CD4-positive, alpha-beta memory T cell (primary cell): ENCODE measurements at regions not wholly inside any gene's neighbourhood (a gene's known extent, or its start where the extent isn't known, plus 50 kb on each side); places are given as distances from the start of the nearest gene placed in this dataset.

ENCODE experiments used
- CTCF ChIA-PET: fragments of 350-600 bp; sonication (Branson Sonifier 250); formaldehyde crosslinking; loops from one replicate; lab custom pipeline; 2021; ENCODE audit warnings: inconsistent platforms; ENCODE audit not compliant: partially characterized antibody; lab: Charles Lee
- POLR2A ChIA-PET: fragments of 350-600 bp; sonication (Branson Sonifier 250); formaldehyde crosslinking; loops from one replicate; lab custom pipeline; 2021; ENCODE audit not compliant: partially characterized antibody; lab: Charles Lee
- DNase-seq, 5 donors: peaks; one replicate each; pipeline versions ENCODE4 v3.0.0 to v3.0.0-alpha.2; 2020 to 2022; ENCODE audit warnings: mixed read lengths in 1 of 5
- H3K27ac ChIP-seq: one replicate; pipeline ENCODE4 v1.7.0; 2013; ENCODE audit warnings: low read depth, low read length
- H3K27me3 ChIP-seq: 2 replicates; pipeline ENCODE4 v1.7.0; 2013; ENCODE audit warnings: mild to moderate bottlenecking, low read length, moderate library complexity; ENCODE audit not compliant: insufficient read depth
- H3K36me3 ChIP-seq: 2 replicates; pipeline ENCODE4 v1.7.0; 2013; ENCODE audit warnings: mild to moderate bottlenecking, low read length, moderate library complexity; ENCODE audit not compliant: insufficient read depth
- H3K4me1 ChIP-seq: 2 replicates; pipeline ENCODE4 v1.7.0; 2013; ENCODE audit warnings: mild to moderate bottlenecking, low read length, moderate library complexity; ENCODE audit not compliant: insufficient read depth
- H3K4me3 ChIP-seq, 2 donors: one replicate each; pipeline ENCODE4 v1.7.0; 2013; ENCODE audit warnings: low read length in 2 of 2, mild to moderate bottlenecking in 1 of 2
- H3K9me3 ChIP-seq, 2 donors: one replicate each; pipeline ENCODE4 v1.7.0; 2013; ENCODE audit warnings: low read length in 2 of 2, control low read depth in 1 of 2; ENCODE audit not compliant: control insufficient read depth in 1 of 2
- H3K27ac Mint-ChIP-seq, 7 donors: one replicate each; pipeline ENCODE4 v1.8.0; 2020 to 2021; ENCODE audit warnings: mixed read lengths in 7 of 7, mild to moderate bottlenecking in 6 of 7, inconsistent platforms in 3 of 7, moderate library complexity in 3 of 7
- H3K27me3 Mint-ChIP-seq, 2 donors: one replicate each; pipeline ENCODE4 v1.8.0; 2020 to 2021; ENCODE audit warnings: mixed read lengths in 2 of 2
- H3K36me3 Mint-ChIP-seq, 2 donors: one replicate each; pipeline ENCODE4 v1.8.0; 2020 to 2021; ENCODE audit warnings: mixed read lengths in 2 of 2, inconsistent platforms in 1 of 2, mild to moderate bottlenecking in 1 of 2
- H3K4me1 Mint-ChIP-seq, 4 donors: one replicate each; pipeline ENCODE4 v1.8.0; 2020 to 2021; ENCODE audit warnings: mixed read lengths in 4 of 4, mild to moderate bottlenecking in 1 of 4
- H3K4me3 Mint-ChIP-seq, 8 donors: one replicate each; pipeline ENCODE4 v1.8.0; 2020 to 2021; ENCODE audit warnings: mixed read lengths in 8 of 8, mild to moderate bottlenecking in 7 of 8, moderate library complexity in 6 of 8, inconsistent platforms in 3 of 8
- H3K9me3 Mint-ChIP-seq, 8 donors: one replicate each; pipeline ENCODE4 v1.8.0; 2020 to 2021; ENCODE audit warnings: mixed read lengths in 8 of 8, mild to moderate bottlenecking in 5 of 8, inconsistent platforms in 3 of 8, moderate library complexity in 1 of 8
- intact Hi-C: fragments of 100-400 bp; cut with micrococcal nuclease; formaldehyde crosslinking; loops from one replicate; pipeline ENCODE4 v1.15.1; 2023

GRCh38 chr16:72620853-72621252, 427.1 kb downstream of the ZFHX3 start:
- CTCF ChIA-PET, result no interaction called here
- no peak overlapping the region for H3K27ac Mint-ChIP-seq

DNA sequence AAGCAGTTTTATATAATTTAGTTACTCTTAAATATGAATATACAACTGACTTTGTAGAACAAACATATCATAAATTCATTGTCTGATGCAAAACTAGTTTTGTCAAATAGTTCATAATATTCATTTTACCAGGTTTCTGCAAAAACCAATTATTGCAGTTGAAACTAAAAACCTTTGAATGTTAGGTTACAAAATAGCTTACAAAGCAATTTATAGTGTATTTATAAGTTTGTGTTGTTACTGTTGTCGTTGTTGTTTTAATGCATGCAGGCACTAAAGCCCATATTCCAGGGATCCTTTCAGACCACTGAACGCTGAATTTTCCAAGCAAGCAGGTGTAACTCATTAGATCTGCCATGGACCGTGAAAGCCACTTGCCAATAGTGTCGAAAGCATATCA, 427.6 kb downstream of the ZFHX3 start:
- POLR2A ChIA-PET, result no interaction called here
- Mint-ChIP-seq H3K27me3 (no peaks in the 10 kb centered on the region), H3K4me3 (no peak overlapping the region), H3K27ac (no peak overlapping the region), H3K4me1 (no peaks in the 10 kb centered on the region), H3K36me3 (no peaks in the 10 kb centered on the region), H3K9me3 (peaks cover 0 to 6% (median 0%) of the 10 kb centered on the region in 8 donors)
- Histone ChIP-seq H3K27me3 (no peaks in the 10 kb centered on the region), H3K36me3 (no peaks in the 10 kb centered on the region), H3K4me1 (no peaks in the 10 kb centered on the region), H3K9me3 (no peaks in the 10 kb centered on the region), H3K27ac (no peak overlapping the region), H3K4me3 (no peak overlapping the region)
- CTCF ChIA-PET, result no interaction called here
- intact Hi-C loops, result no loop called here
- DNase-seq, result no peak

More at GRCh38 chr16:72620853-72621252, 427.1 kb downstream of the ZFHX3 start:
- no peak overlapping the region for H3K27ac ChIP-seq
- no peaks in the 10 kb centered on the region for H3K4me1 ChIP-seq
- no peaks in the 10 kb centered on the region for H3K36me3 ChIP-seq
- H3K9me3 Mint-ChIP-seq, result peaks cover 0 to 6% (median 1%) of the 10 kb centered on the region in 8 donors
- intact Hi-C loops, result no loop called here
- no peak overlapping the region for H3K4me3 Mint-ChIP-seq
- no peaks in the 10 kb centered on the region for H3K27me3 ChIP-seq
- DNase-seq, result no peak
- no peaks in the 10 kb centered on the region for H3K9me3 ChIP-seq
- no peaks in the 10 kb centered on the region for H3K36me3 Mint-ChIP-seq
- H3K27me3 Mint-ChIP-seq, result no peaks in the 10 kb centered on the region
- H3K4me3 ChIP-seq, result no peak overlapping the region
- POLR2A ChIA-PET, result no interaction called here
- H3K4me1 Mint-ChIP-seq, result no peaks in the 10 kb centered on the region

DNA sequence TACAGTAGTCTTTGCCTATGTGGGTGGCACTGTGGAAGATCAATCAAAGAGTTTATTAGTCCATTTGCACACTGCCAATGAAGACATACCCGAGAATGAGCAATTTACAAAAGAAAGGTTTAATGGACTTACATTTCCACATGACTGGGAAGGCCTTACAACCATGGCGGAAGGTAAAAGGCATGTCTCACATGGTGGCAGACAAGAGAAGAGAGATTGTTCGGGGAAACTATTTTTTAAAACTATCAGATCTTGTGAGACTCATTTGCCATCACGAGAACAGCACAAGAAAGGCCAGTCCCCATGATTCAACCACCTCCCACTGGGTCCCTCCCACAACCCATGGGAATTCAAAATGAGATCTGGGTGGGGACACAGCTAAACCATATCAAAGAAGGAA, 432.1 kb downstream of the ZFHX3 start:
- no peaks in the 10 kb centered on the region for H3K27me3 Mint-ChIP-seq
- no peaks in the 10 kb centered on the region for H3K27me3 ChIP-seq
- H3K36me3 ChIP-seq, result no peaks in the 10 kb centered on the region
- peaks cover 0 to 5% (median 0%) of the 10 kb centered on the region in 8 donors for H3K9me3 Mint-ChIP-seq
- no peak overlapping the region for H3K27ac Mint-ChIP-seq
- no peak for DNase-seq
- intact Hi-C loops, result no loop called here
- CTCF ChIA-PET, result interaction anchor here (1.2 kb wide), 1 partner anchor 217 kb away, joined by 3 read pairs; no protein-coding TSS in a partner anchor
- no peaks in the 10 kb centered on the region for H3K36me3 Mint-ChIP-seq
- no peaks in the 10 kb centered on the region for H3K4me1 ChIP-seq
- H3K9me3 ChIP-seq, result no peaks in the 10 kb centered on the region
- no peaks in the 10 kb centered on the region for H3K4me1 Mint-ChIP-seq
- H3K4me3 Mint-ChIP-seq, result no peak overlapping the region
- H3K27ac ChIP-seq, result no peak overlapping the region
- H3K4me3 ChIP-seq, result no peak overlapping the region
- POLR2A ChIA-PET, result no interaction called here

DNA sequence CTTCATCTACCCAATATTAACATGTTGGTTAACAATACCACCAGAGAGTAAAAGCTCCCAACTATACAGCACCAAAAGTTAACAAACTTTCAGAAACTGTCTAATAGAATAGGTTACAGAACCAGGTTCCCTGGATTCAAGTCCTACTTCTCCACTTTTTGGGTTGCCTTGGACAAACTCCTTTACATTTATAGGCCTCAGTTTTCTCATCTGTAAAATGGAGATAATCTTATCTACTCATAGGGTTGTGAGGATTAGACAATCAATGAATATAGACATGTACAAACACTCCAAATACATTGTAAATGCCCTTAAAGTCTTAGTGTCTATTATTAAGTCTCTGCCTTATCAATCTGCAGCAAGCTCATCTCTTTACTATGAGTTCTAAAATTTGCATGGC, 435.2 kb downstream of the ZFHX3 start:
- Histone ChIP-seq H3K4me1 (no peaks in the 10 kb centered on the region), H3K27me3 (no peaks in the 10 kb centered on the region), H3K36me3 (no peaks in the 10 kb centered on the region), H3K27ac (no peak overlapping the region), H3K9me3 (no peaks in the 10 kb centered on the region), H3K4me3 (no peak overlapping the region)
- Mint-ChIP-seq H3K36me3 (no peaks in the 10 kb centered on the region), H3K9me3 (peaks cover 0 to 3% (median 0%) of the 10 kb centered on the region in 8 donors), H3K4me1 (no peaks in the 10 kb centered on the region), H3K27ac (no peak overlapping the region), H3K27me3 (no peaks in the 10 kb centered on the region), H3K4me3 (no peak overlapping the region)
- CTCF ChIA-PET, result interaction anchor here (0.6 kb wide), 1 partner anchor 1665 kb away, joined by 3 read pairs; no protein-coding TSS in a partner anchor
- DNase-seq, result no peak
- POLR2A ChIA-PET, result no interaction called here
- intact Hi-C loops, result no loop called here

- Histone ChIP-seq H3K4me3 (no peak overlapping the region), H3K36me3 (no peaks in the 10 kb centered on the region), H3K27ac (no peak overlapping the region), H3K9me3 (no peaks in the 10 kb centered on the region), H3K4me1 (no peaks in the 10 kb centered on the region), H3K27me3 (no peaks in the 10 kb centered on the region)
- Mint-ChIP-seq H3K27me3 (no peaks in the 10 kb centered on the region), H3K4me3 (no peak overlapping the region), H3K9me3 (peaks cover 0 to 3% (median 0%) of the 10 kb centered on the region in 8 donors), H3K4me1 (no peaks in the 10 kb centered on the region), H3K27ac (no peak overlapping the region), H3K36me3 (no peaks in the 10 kb centered on the region)
- ChIA-PET POLR2A (no interaction called here), CTCF (interaction anchor here (0.6 kb wide), 1 partner anchor 1666 kb away, joined by 3 read pairs; no protein-coding TSS in a partner anchor)
- intact Hi-C loops, result no loop called here
- DNase-seq, result no peak
These were observed 435.7 kb downstream of the ZFHX3 start for GRCh38 chr16:72612256-72612655.

- Histone ChIP-seq H3K9me3 (no peaks in the 10 kb centered on the region), H3K27me3 (no peaks in the 10 kb centered on the region), H3K36me3 (no peaks in the 10 kb centered on the region), H3K4me1 (no peaks in the 10 kb centered on the region), H3K27ac (no peak overlapping the region), H3K4me3 (no peak overlapping the region)
- no peaks in the 10 kb centered on the region for H3K4me1 Mint-ChIP-seq
- intact Hi-C loops, result no loop called here
- H3K36me3 Mint-ChIP-seq, result no peaks in the 10 kb centered on the region
- no peak overlapping the region for H3K4me3 Mint-ChIP-seq
- ChIA-PET CTCF (no interaction called here), POLR2A (no interaction called here)
- H3K9me3 Mint-ChIP-seq, result peaks cover 0 to 4% (median 0%) of the 10 kb centered on the region in 8 donors
- no peak overlapping the region for H3K27ac Mint-ChIP-seq
- no peak for DNase-seq
- no peaks in the 10 kb centered on the region for H3K27me3 Mint-ChIP-seq
These were observed 438.0 kb upstream of the PMFBP1 start for GRCh38 chr16:72609933-72610332.

DNA sequence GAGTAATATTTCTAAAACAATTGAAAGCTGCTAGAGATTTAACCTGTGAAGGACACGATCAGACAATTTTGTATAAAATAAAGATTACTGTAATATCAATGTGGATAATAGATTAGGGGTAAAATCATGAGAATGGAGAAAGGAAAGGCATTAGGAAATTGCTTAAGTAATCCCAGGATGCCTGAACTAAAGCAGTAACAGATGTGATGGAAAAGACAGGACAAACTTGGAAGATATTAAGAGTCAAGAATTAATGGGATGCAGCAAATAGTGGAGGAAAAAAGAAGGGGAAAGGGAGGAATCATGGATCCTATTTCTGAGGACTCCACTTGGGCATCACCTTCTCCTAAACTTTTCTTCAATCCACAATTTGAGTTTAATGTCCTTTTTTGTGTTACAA, 437.1 kb upstream of the PMFBP1 start:
- no peak overlapping the region for H3K27ac ChIP-seq
- no peak for DNase-seq
- no peaks in the 10 kb centered on the region for H3K36me3 ChIP-seq
- Mint-ChIP-seq H3K36me3 (peaks cover 0 to 1% of the 10 kb centered on the region in 2 donors), H3K4me3 (no peak overlapping the region), H3K27ac (no peak overlapping the region), H3K27me3 (no peaks in the 10 kb centered on the region), H3K4me1 (no peaks in the 10 kb centered on the region), H3K9me3 (peaks cover 0 to 4% (median under 1%) of the 10 kb centered on the region in 8 donors)
- POLR2A ChIA-PET, result no interaction called here
- CTCF ChIA-PET, result no interaction called here
- H3K27me3 ChIP-seq, result no peaks in the 10 kb centered on the region
- intact Hi-C loops, result no loop called here
- no peaks in the 10 kb centered on the region for H3K4me1 ChIP-seq
- no peaks in the 10 kb centered on the region for H3K9me3 ChIP-seq
- no peak overlapping the region for H3K4me3 ChIP-seq

DNA sequence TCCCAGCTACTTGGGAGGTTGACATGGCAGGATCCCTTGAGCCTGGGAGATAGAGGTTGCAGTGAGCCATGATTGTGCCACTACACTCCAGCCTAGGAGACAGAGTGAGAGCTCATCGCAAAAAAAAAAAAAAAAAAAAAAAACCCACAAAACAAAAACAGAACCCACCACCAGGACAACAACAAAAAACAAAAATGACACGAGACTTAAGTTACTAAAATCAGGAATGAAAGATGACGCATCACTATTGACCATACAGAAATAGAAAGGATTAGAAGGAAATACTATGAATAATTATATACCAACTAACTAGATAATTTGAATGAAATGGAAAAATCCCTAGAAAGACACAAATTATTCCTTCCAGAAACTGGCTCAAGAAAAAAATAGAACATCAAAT, 432.4 kb upstream of the PMFBP1 start:
- H3K4me1 Mint-ChIP-seq, result no peaks in the 10 kb centered on the region
- no peaks in the 10 kb centered on the region for H3K27me3 ChIP-seq
- POLR2A ChIA-PET, result no interaction called here
- H3K27ac ChIP-seq, result no peak overlapping the region
- CTCF ChIA-PET, result no interaction called here
- no peaks in the 10 kb centered on the region for H3K27me3 Mint-ChIP-seq
- H3K4me1 ChIP-seq, result no peaks in the 10 kb centered on the region
- peaks cover 0 to 1% of the 10 kb centered on the region in 2 donors for H3K36me3 Mint-ChIP-seq
- H3K36me3 ChIP-seq, result no peaks in the 10 kb centered on the region
- H3K4me3 Mint-ChIP-seq, result no peak overlapping the region
- H3K4me3 ChIP-seq, result no peak overlapping the region
- no peaks in the 10 kb centered on the region for H3K9me3 ChIP-seq
- peaks cover 3 to 12% (median 7%) of the 10 kb centered on the region in 8 donors for H3K9me3 Mint-ChIP-seq
- no peak overlapping the region for H3K27ac Mint-ChIP-seq
- intact Hi-C loops, result no loop called here
- no peak for DNase-seq
